Skeletal muscle satellite cell (primary cell): ENCODE measurements at regions not wholly inside any gene's neighbourhood (a gene's known extent, or its start where the extent isn't known, plus 50 kb on each side); places are given as distances from the start of the nearest gene placed in this dataset.

ENCODE experiments used
- H3K27me3 ChIP-seq: 2 replicates; pipeline ENCODE4 v1.7.0; 2013; ENCODE audit warnings: low read length; ENCODE audit not compliant: control insufficient read depth, insufficient read depth
- H3K36me3 ChIP-seq: 2 replicates; pipeline ENCODE4 v1.7.0; 2013; ENCODE audit warnings: mild to moderate bottlenecking, control low read depth, low read length; ENCODE audit not compliant: insufficient read depth
- H3K4me1 ChIP-seq: 2 replicates; pipeline ENCODE4 v1.7.0; 2013; ENCODE audit warnings: low read length; ENCODE audit not compliant: control insufficient read depth, insufficient read depth
- H3K4me2 ChIP-seq: 2 replicates; pipeline ENCODE4 v1.7.0; 2013; ENCODE audit warnings: mild to moderate bottlenecking, low read length
- H3K4me3 ChIP-seq: 2 replicates; pipeline ENCODE4 v1.7.0; 2013; ENCODE audit warnings: low read length
- H3K9ac ChIP-seq: 2 replicates; pipeline ENCODE4 v1.7.0; 2013; ENCODE audit warnings: mild to moderate bottlenecking, low read depth, low read length, moderate library complexity
- H3K9me3 ChIP-seq: replicated peaks from 2 replicates; pipeline ENCODE4 v1.7.0; 2013; ENCODE audit warnings: mild to moderate bottlenecking, control low read depth, low read length

DNA sequence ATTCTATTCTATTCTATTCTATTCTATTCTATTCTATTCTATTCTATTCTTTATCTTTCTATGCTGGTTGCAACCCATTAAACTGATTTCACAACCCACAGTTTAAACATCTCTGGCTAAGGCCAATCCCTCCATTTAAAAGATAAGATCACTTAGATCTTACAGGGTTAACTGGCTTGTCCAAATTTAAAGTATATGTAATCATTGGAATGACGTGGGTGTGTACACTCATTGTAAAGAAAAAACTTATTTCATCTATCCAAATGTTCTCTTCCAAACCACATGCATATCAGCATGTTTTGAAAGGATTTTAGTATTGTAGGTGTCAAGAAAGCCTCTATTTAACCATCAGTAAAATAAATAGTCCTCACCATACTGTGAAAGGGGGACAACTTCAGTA lies 299.6 kb upstream of the RUNX1 start:
- Histone ChIP-seq H3K36me3 (no peaks in the 10 kb centered on the region), H3K4me1 (peaks cover 29% of the 10 kb centered on the region), H3K4me2 (no peak overlapping the region), H3K9ac (no peak overlapping the region), H3K27me3 (no peaks in the 10 kb centered on the region), H3K4me3 (no peak overlapping the region), H3K9me3 (no peaks in the 10 kb centered on the region)

DNA sequence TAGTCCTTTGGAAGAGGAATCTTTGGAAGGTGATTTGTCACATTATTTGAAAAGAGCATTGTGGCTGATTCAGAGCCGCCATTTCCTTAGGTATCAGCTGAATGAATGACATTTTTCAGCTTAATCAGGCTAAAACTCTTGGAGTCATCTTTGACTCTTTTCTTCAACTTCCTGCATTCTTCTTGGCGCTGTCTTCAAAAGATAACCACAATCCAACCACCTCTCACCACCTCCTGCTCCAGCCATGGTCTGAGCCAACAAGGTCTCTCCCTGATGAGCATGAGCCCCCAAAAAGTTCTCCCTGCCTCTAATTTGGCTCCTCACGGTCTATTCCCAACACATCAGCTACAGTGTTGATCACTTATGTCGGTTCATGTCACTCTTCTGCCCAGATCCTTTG lies 297.6 kb upstream of the RUNX1 start:
- no peaks in the 10 kb centered on the region for H3K9me3 ChIP-seq
- H3K4me1 ChIP-seq, result peaks cover 16% of the 10 kb centered on the region
- no peaks in the 10 kb centered on the region for H3K36me3 ChIP-seq
- no peaks in the 10 kb centered on the region for H3K27me3 ChIP-seq
- no peak overlapping the region for H3K9ac ChIP-seq
- H3K4me3 ChIP-seq, result no peak overlapping the region
- no peak overlapping the region for H3K4me2 ChIP-seq

DNA sequence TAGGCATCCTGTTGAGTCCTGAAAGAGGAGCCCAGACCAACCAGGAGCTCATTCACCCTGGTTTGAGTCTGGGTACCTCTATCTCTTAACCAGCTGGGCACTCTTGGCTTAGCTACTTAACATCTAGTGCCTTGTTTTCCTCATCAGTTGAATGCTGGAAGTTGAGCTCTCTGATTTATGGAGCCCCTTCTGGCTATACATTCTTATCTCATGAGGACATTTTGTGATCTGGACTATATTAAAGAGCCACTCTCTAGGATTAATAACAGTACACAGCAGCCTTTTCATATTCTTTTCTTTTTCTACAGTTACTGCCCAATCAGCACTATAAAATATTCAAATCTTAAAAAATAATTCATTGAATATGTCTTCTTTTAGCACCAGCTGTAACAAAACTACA lies 296.9 kb upstream of the RUNX1 start:
- no peaks in the 10 kb centered on the region for H3K36me3 ChIP-seq
- H3K9ac ChIP-seq, result no peak overlapping the region
- no peak overlapping the region for H3K4me2 ChIP-seq
- no peak overlapping the region for H3K4me3 ChIP-seq
- peaks cover 9% of the 10 kb centered on the region for H3K4me1 ChIP-seq
- H3K27me3 ChIP-seq, result no peaks in the 10 kb centered on the region
- no peaks in the 10 kb centered on the region for H3K9me3 ChIP-seq

DNA sequence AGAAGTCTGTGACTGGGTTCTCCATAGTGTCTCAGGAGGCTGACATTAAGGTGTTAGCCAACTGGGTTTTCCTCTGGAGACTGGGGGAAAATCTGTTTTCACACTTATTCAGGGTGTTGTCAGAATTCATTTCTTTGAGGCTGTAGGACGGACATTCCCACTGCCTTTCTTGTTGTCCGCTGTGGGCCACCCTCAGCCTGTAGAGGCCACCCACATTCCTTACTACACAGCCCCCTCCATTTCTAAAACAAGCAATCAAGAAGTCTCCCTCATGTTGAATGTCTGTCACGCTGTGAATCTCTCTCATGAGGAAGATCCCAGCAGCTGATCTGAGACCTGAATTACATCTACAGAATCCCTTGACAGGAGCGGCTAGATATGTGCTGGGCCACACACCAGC lies 295.5 kb upstream of the RUNX1 start:
- H3K36me3 ChIP-seq, result no peaks in the 10 kb centered on the region
- peaks cover 8% of the 10 kb centered on the region for H3K4me1 ChIP-seq
- no peak overlapping the region for H3K9ac ChIP-seq

DNA sequence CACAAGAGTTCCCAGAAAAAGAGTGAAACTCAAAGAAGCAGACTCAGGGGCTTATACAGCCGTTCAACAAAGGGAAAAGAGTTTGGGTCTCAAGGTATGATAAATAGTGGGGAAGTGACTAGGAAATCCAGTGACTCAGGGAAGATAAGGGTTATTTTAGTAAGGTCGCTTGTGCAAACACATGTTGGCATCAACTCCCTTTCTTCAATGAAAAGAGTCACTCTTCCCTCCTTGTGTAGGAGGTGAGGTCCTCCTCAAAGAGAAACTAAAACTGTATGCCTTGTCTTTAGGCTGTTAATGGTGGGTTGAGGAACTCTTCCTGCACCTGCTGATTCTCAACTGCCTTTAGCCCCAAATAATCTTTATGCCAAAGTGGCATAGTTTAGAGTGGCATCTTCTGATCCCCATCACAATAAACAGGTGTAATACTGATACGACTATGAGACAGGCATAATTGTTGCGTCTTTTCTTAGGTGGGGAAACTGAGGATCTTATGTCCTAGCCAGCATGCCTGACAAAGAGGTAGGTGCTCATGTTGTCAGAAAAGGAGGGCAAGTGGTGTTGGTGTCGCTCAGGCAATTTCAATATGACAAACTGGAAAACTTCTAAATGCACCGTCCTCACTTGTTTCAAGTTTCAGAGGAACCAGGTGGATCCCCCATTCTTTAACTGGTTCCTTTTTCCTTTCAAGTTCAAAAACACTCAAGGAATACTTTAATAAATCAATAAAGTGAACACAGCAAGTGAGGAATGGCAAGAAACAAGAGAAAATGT lies 294.1 kb upstream of the RUNX1 start:
- H3K9me3 ChIP-seq, result no peaks in the 10 kb centered on the region
- H3K4me1 ChIP-seq, result no peaks in the 10 kb centered on the region
- no peaks in the 10 kb centered on the region for H3K36me3 ChIP-seq
- H3K27me3 ChIP-seq, result no peaks in the 10 kb centered on the region
- no peak overlapping the region for H3K4me2 ChIP-seq
- no peak overlapping the region for H3K9ac ChIP-seq
- H3K4me3 ChIP-seq, result no peak overlapping the region

More for the DNA sequence above, 295.5 kb upstream of the RUNX1 start:
- no peak overlapping the region for H3K4me2 ChIP-seq
- no peak overlapping the region for H3K4me3 ChIP-seq
- no peaks in the 10 kb centered on the region for H3K27me3 ChIP-seq
- H3K9me3 ChIP-seq, result no peaks in the 10 kb centered on the region

DNA sequence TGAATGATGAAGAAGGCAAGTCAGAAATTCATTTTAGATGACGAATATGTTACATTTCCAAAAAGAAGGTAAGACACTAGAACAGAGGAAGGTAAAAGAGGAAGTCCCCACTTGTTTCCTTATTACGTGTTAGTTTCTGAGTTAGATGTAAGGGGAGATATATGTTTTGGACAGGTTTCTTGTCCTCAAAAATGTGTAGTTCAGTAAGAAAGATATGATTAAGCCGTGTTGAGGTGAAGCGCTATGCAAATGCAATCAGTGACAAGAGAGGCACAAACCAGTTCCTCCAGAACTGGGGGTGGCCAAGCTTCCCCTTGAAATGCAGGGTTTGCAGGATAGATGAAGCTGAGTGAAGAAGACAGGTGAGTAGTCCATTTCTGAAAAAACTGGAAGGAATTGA lies 293.3 kb upstream of the RUNX1 start:
- Histone ChIP-seq H3K4me3 (no peak overlapping the region), H3K36me3 (no peaks in the 10 kb centered on the region), H3K4me1 (no peaks in the 10 kb centered on the region), H3K27me3 (no peaks in the 10 kb centered on the region), H3K9me3 (no peaks in the 10 kb centered on the region), H3K9ac (no peak overlapping the region), H3K4me2 (no peak overlapping the region)

DNA sequence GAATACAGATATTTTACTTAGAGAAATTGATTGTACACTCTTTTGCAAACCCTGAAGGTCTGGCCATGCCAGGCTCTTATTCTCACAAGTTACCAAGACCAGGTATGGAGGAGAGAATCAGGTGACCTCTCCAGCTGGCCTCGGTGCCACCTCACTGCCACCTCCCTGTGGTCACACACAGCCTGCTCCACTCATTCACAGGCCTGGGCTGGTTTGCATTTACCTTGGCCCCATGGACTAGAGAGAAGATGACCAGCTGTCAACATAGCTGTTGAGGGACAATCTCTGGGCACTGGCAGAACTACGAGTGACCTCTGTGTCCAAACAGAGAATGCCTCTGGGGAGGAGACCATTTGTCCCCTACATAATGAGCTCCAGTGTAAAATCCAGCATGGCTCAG lies 291.2 kb upstream of the RUNX1 start:
- Histone ChIP-seq H3K27me3 (no peaks in the 10 kb centered on the region), H3K4me3 (no peak overlapping the region), H3K4me2 (no peak overlapping the region), H3K9ac (no peak overlapping the region), H3K4me1 (peaks cover 6% of the 10 kb centered on the region), H3K36me3 (no peaks in the 10 kb centered on the region), H3K9me3 (no peaks in the 10 kb centered on the region)

DNA sequence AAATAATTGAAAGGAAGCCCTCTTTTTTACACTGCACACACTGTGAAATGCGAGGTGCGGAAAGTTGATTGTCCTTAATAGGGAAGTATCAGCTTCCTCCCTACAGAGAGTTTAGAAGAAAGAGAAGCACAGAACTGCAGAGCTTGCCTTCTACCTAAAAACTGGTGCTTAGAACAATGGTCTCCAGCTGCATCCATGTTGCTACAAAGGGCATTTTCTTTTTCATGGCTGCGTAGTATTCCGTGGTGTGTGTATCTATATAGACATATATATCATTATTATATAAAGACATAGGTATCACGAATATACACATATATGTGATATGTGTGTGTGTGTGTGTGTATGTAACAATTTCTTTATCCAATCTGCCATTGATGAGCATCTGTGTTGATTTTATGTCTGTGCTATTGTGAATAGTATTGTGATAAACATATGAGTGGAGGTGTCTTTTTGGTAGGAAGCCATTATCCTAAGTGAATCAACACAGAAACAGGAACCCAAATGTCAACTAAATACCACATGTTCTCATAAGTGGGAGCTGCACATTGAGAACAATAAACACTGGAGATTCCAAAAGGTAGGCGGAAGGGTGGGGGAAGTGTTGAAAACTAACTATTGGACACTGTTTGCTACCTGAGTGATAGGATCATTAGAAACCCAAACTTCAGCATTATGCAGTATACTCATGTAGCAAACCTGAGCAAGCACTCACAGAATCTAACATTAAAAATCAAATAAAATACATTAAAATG lies 290.0 kb upstream of the RUNX1 start:
- no peak overlapping the region for H3K9ac ChIP-seq
- H3K9me3 ChIP-seq, result no peaks in the 10 kb centered on the region
- H3K4me3 ChIP-seq, result no peak overlapping the region
- H3K27me3 ChIP-seq, result no peaks in the 10 kb centered on the region
- H3K4me2 ChIP-seq, result no peak overlapping the region
- H3K36me3 ChIP-seq, result no peaks in the 10 kb centered on the region
- peaks cover 14% of the 10 kb centered on the region for H3K4me1 ChIP-seq

DNA sequence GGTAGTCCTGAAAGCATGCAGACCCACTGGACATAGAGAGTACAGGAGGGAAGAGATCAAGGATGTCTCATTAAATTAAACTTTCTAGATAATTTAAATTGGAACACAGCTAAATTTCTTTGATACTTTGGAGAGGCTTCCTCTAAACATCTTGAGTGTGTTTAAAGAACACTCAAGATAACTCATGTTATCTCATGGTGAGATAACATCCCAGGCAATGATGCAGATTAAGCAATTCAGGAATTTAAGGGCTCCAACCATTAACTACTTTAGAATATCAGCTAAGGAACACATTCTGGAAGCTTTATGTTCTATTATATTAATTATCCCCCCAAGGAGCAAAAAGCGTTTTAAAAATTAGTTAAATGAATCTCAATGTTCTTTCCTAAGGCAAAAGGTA lies 289.2 kb upstream of the RUNX1 start:
- H3K27me3 ChIP-seq, result no peaks in the 10 kb centered on the region
- no peaks in the 10 kb centered on the region for H3K9me3 ChIP-seq
- H3K4me3 ChIP-seq, result no peak overlapping the region
- peaks cover 19% of the 10 kb centered on the region for H3K4me1 ChIP-seq
- no peak overlapping the region for H3K9ac ChIP-seq
- H3K4me2 ChIP-seq, result no peak overlapping the region
- no peaks in the 10 kb centered on the region for H3K36me3 ChIP-seq

DNA sequence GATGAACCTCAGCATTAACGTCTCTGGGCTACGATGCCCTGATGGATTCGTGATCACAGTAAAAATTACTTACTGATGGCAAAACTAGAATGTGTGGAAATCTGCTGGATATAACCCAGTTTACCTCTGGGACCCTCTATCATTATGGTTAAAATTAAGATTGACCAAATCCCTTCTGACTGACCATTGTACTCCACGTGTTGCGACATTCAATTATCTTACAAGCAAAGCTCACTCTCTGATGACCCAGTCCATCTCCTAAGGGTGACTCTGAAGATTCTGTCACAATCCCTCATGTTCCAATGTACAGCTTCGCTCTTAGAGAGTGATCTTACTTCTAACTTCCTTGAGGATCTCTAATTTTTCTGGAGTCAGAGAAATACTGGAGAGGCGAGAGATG lies 288.5 kb upstream of the RUNX1 start:
- Histone ChIP-seq H3K27me3 (no peaks in the 10 kb centered on the region), H3K4me3 (no peak overlapping the region), H3K9me3 (no peaks in the 10 kb centered on the region), H3K4me2 (no peak overlapping the region), H3K9ac (no peak overlapping the region), H3K36me3 (no peaks in the 10 kb centered on the region), H3K4me1 (peaks cover 19% of the 10 kb centered on the region)

DNA sequence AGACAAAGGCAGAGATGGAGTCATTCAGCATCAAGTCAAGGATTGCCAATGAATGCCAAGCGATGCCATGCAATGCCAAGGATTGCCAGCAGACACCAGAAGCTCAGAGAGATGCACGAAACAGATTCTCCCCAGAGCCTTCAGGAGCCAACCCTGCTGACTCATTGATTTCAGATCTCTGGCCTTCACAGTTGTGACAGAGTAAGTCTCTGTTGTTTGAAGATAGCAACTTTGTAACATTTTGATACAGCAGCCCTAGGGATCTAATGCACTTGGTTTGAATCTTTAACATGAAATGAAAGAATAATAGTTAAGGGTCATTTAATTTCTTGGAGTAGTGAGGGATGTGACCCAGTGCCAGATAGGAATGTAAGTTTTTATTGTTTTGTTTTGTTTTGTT lies 287.4 kb upstream of the RUNX1 start:
- H3K36me3 ChIP-seq, result no peaks in the 10 kb centered on the region
- H3K4me1 ChIP-seq, result peaks cover 19% of the 10 kb centered on the region
- H3K4me3 ChIP-seq, result no peak overlapping the region
- no peaks in the 10 kb centered on the region for H3K27me3 ChIP-seq
- H3K9ac ChIP-seq, result no peak overlapping the region
- H3K4me2 ChIP-seq, result no peak overlapping the region
- no peaks in the 10 kb centered on the region for H3K9me3 ChIP-seq

DNA sequence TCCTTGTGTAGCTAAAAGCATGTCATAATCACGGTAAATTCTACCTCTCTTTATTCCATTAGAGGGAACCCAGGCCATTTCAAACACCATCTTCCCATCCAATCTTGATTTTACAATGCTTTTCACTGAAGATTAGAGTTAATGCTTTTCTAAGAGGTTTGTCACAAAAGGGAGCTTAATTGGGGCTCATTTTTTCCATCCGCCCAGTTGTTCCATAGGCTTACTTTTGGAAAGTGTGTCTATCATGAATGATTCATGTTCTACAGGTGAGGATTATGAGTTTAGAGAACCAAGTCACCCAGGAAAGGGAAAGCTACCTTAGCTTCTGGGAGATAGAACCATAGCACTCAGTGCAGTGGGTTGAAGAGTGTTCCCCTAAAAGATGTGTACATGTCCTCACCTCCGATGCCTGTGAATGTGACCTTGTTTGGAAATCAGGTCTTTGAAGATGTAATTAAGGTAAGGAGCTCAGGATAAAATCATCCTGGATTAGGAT lies 286.9 kb upstream of the RUNX1 start:
- Histone ChIP-seq H3K4me2 (no peak overlapping the region), H3K36me3 (no peaks in the 10 kb centered on the region), H3K9me3 (no peaks in the 10 kb centered on the region), H3K4me1 (peaks cover 19% of the 10 kb centered on the region), H3K4me3 (no peak overlapping the region), H3K9ac (no peak overlapping the region), H3K27me3 (no peaks in the 10 kb centered on the region)
